NCI-H510A treated with DMSO at 0.1 percent for 48 hours (cell line): ENCODE measurements at regions not wholly inside any gene's neighbourhood (a gene's known extent, or its start where the extent isn't known, plus 50 kb on each side); places are given as distances from the start of the nearest gene placed in this dataset.
"Not testable (repeated sequence)": the region's sequence is repeated elsewhere in the genome, so short reads cannot be mapped to it uniquely, and the experiment has no call there.

Experiments
- DNase-seq: peaks from one replicate; lab custom pipeline; 2025; lab: John Stamatoyannopoulos, UW

GRCh38 chr12:86597431-86597830 is 341.2 kb upstream of the MGAT4C start:
- DNase-seq, result no peak

GRCh38 chr12:86590296-86590695 is 334.1 kb upstream of the MGAT4C start:
- no peak for DNase-seq

GRCh38 chr12:86574143-86574542 is 318.0 kb upstream of the MGAT4C start:
- DNase-seq, result no peak

- no peak for DNase-seq
These were observed 316.3 kb upstream of the MGAT4C start for GRCh38 chr12:86572455-86572854.

- DNase-seq, result no peak
These were observed 308.8 kb upstream of the MGAT4C start for GRCh38 chr12:86565038-86565437.

GRCh38 chr12:86555491-86555890 is 299.3 kb upstream of the MGAT4C start:
- DNase-seq, result not testable (repeated sequence)

- DNase-seq, result no peak
These were observed 295.0 kb upstream of the MGAT4C start for GRCh38 chr12:86551146-86551571.

GRCh38 chr12:86550218-86551145 is 294.3 kb upstream of the MGAT4C start:
- no peak for DNase-seq

- DNase-seq, result no peak
These were observed 287.5 kb upstream of the MGAT4C start for GRCh38 chr12:86543716-86544115.

GRCh38 chr12:86530996-86531655 is 274.9 kb upstream of the MGAT4C start:
- no peak for DNase-seq

GRCh38 chr12:86526060-86526595 is 269.9 kb upstream of the MGAT4C start:
- no peak for DNase-seq

- no peak for DNase-seq
These were observed 267.7 kb upstream of the MGAT4C start for GRCh38 chr12:86523844-86524243.

GRCh38 chr12:86521870-86522269 is 265.7 kb upstream of the MGAT4C start:
- DNase-seq, result no peak

- no peak for DNase-seq
These were observed 257.0 kb upstream of the MGAT4C start for GRCh38 chr12:86513226-86513625.

GRCh38 chr12:86496595-86496994 is 240.4 kb upstream of the MGAT4C start:
- DNase-seq, result no peak

- no peak for DNase-seq
These were observed 228.3 kb upstream of the MGAT4C start for GRCh38 chr12:86484473-86484872.

- DNase-seq, result no peak
These were observed 217.0 kb upstream of the MGAT4C start for GRCh38 chr12:86473231-86473630.

- DNase-seq, result no peak
These were observed 200.6 kb upstream of the MGAT4C start for GRCh38 chr12:86456776-86457175.

GRCh38 chr12:86456241-86456640 is 200.1 kb upstream of the MGAT4C start:
- no peak for DNase-seq

GRCh38 chr12:86445356-86445755 is 189.2 kb upstream of the MGAT4C start:
- DNase-seq, result no peak

GRCh38 chr12:86435053-86435452 is 178.9 kb upstream of the MGAT4C start:
- no peak for DNase-seq

GRCh38 chr12:86429824-86430223 is 173.6 kb upstream of the MGAT4C start:
- DNase-seq, result no peak

GRCh38 chr12:86421333-86421732 is 165.1 kb upstream of the MGAT4C start:
- no peak for DNase-seq
